Activated CD8-positive, alpha-beta T cell treated with anti-CD3 and anti-CD28 coated beads for 36 hours (primary cell): ENCODE measurements at regions not wholly inside any gene's neighbourhood (a gene's known extent, or its start where the extent isn't known, plus 50 kb on each side); places are given as distances from the start of the nearest gene placed in this dataset.

Experiments used
- ATAC-seq: fragments of 200-7000 bp; cut with Tn5 transposase; one replicate; pipeline ENCODE4 v1.10.0; 2021; ENCODE audit warnings: mild to moderate bottlenecking, moderate library complexity
- CTCF ChIA-PET: fragments of 350-600 bp; sonication (Branson Sonifier 250); formaldehyde crosslinking; loops from one replicate; lab custom pipeline; 2021; ENCODE audit warnings: antibody characterized with exemption; lab: Charles Lee
- POLR2A ChIA-PET: fragments of 350-600 bp; sonication (Branson Sonifier 250); formaldehyde crosslinking; loops from one replicate; lab custom pipeline; 2021; ENCODE audit warnings: antibody characterized with exemption; lab: Charles Lee
- DNase-seq: peaks from one replicate; pipeline ENCODE4 v3.0.0-alpha.2; 2020
- H3K27ac Mint-ChIP-seq: one replicate; pipeline ENCODE4 v1.8.0; 2021; ENCODE audit warnings: mild to moderate bottlenecking, mixed read lengths
- H3K27me3 Mint-ChIP-seq: one replicate; pipeline ENCODE4 v1.8.0; 2021; ENCODE audit warnings: mixed read lengths
- H3K36me3 Mint-ChIP-seq: one replicate; pipeline ENCODE4 v1.8.0; 2021; ENCODE audit warnings: low read depth, mixed read lengths
- H3K4me1 Mint-ChIP-seq: one replicate; pipeline ENCODE4 v1.8.0; 2021; ENCODE audit warnings: low read depth, mixed read lengths
- H3K4me3 Mint-ChIP-seq: one replicate; pipeline ENCODE4 v1.8.0; 2021; ENCODE audit warnings: mild to moderate bottlenecking, moderate library complexity, mixed read lengths
- H3K9me3 Mint-ChIP-seq: one replicate; pipeline ENCODE4 v1.8.0; 2021; ENCODE audit warnings: mixed read lengths
- CTCF ChIP-seq: fragments of 200-600 bp; IDR thresholded peaks from one replicate; pipeline ENCODE4 v1.8.0; 2022; ENCODE audit warnings: antibody characterized with exemption, mild to moderate bottlenecking
- intact Hi-C: fragments of 100-400 bp; cut with micrococcal nuclease; formaldehyde crosslinking; loops from one replicate; pipeline ENCODE4 v1.10.0; 2022

- ChIA-PET POLR2A (no interaction called here), CTCF (no interaction called here)
- H3K9me3 Mint-ChIP-seq, result peaks cover 8% of the 10 kb centered on the region
Observed at GRCh38 chr11:103825469-103825868, 211.0 kb upstream of the DDI1 start.

GRCh38 chr11:103826856-103827255 lies 209.6 kb upstream of the DDI1 start:
- H3K27ac Mint-ChIP-seq, result no peak overlapping the region
- H3K36me3 Mint-ChIP-seq, result no peaks in the 10 kb centered on the region
- peaks cover 10% of the 10 kb centered on the region for H3K9me3 Mint-ChIP-seq
- CTCF ChIA-PET, result no interaction called here
- ATAC-seq (no peak), DNase-seq (no peak)
- POLR2A ChIA-PET, result interaction anchor here (0.6 kb wide), 1 partner anchor 713 kb away, joined by 3 read pairs; no protein-coding TSS in a partner anchor
- intact Hi-C loops, result no loop called here
- H3K27me3 Mint-ChIP-seq, result no peaks in the 10 kb centered on the region
- TF ChIP-seq CTCF, result no peak
- no peak overlapping the region for H3K4me3 Mint-ChIP-seq
- H3K4me1 Mint-ChIP-seq, result no peaks in the 10 kb centered on the region

More at GRCh38 chr11:103825469-103825868, 211.0 kb upstream of the DDI1 start:
- no peak for DNase-seq
- Mint-ChIP-seq H3K27ac (no peak overlapping the region), H3K4me3 (no peak overlapping the region), H3K27me3 (no peaks in the 10 kb centered on the region), H3K36me3 (no peaks in the 10 kb centered on the region), H3K4me1 (no peaks in the 10 kb centered on the region)
- intact Hi-C loops, result no loop called here
- ATAC-seq, result no peak
- no peak for TF ChIP-seq CTCF

GRCh38 chr11:103829596-103829995 lies 206.8 kb upstream of the DDI1 start:
- DNase-seq (no peak), ATAC-seq (no peak)
- Mint-ChIP-seq H3K4me3 (no peak overlapping the region), H3K36me3 (no peaks in the 10 kb centered on the region), H3K27ac (no peak overlapping the region), H3K27me3 (peaks cover 1% of the 10 kb centered on the region), H3K4me1 (no peaks in the 10 kb centered on the region), H3K9me3 (peaks cover 12% of the 10 kb centered on the region)
- ChIA-PET POLR2A (no interaction called here), CTCF (no interaction called here)
- TF ChIP-seq CTCF, result no peak
- intact Hi-C loops, result no loop called here

GRCh38 chr11:103830205-103830604 lies 206.2 kb upstream of the DDI1 start:
- ATAC-seq, result no peak
- no peak for DNase-seq
- ChIA-PET POLR2A (no interaction called here), CTCF (no interaction called here)
- H3K4me1 Mint-ChIP-seq, result no peaks in the 10 kb centered on the region
- no peaks in the 10 kb centered on the region for H3K36me3 Mint-ChIP-seq
- H3K9me3 Mint-ChIP-seq, result peaks cover 12% of the 10 kb centered on the region
- H3K27me3 Mint-ChIP-seq, result peaks cover 1% of the 10 kb centered on the region
- intact Hi-C loops, result no loop called here
- TF ChIP-seq CTCF, result no peak
- H3K27ac Mint-ChIP-seq, result no peak overlapping the region
- no peak overlapping the region for H3K4me3 Mint-ChIP-seq

GRCh38 chr11:103832762-103833161 lies 203.7 kb upstream of the DDI1 start:
- no peak for TF ChIP-seq CTCF
- Mint-ChIP-seq H3K36me3 (no peaks in the 10 kb centered on the region), H3K9me3 (peaks cover 20% of the 10 kb centered on the region), H3K27me3 (peaks cover 1% of the 10 kb centered on the region), H3K4me3 (no peak overlapping the region), H3K4me1 (no peaks in the 10 kb centered on the region), H3K27ac (no peak overlapping the region)
- intact Hi-C loops, result no loop called here
- POLR2A ChIA-PET, result no interaction called here
- ATAC-seq, result no peak
- no peak for DNase-seq
- CTCF ChIA-PET, result no interaction called here
